GM18873 (cell line): ENCODE measurements at regions not wholly inside any gene's neighbourhood (a gene's known extent, or its start where the extent isn't known, plus 50 kb on each side); places are given as distances from the start of the nearest gene placed in this dataset.

Source experiments
- ATAC-seq: cut with Tn5 transposase; IDR thresholded peaks from one replicate; pipeline ENCODE4 v1.9.1; 2021; ENCODE audit warnings: mild to moderate bottlenecking, moderate library complexity, moderate number of reproducible peaks; ENCODE audit not compliant: unreplicated experiment, low FRiP score

DNA sequence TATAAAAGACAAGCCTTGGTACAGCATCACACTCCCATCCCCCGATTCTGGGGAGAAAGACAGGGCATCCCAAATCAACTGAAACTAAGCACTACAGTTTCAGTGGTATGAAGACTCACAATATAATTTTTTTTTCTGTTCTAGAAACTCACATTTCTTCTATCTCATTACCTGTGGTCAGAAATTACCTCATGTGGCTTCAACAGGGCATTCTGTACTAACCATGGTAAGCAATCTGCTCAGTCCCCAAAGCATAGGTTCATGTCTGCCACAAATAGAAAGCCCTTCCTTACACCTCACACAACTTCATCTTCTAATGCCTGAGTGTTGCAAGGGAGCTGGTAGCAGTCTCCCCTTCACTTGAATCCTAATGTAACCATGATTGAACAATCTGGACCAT lies 147.4 kb upstream of the POU2AF2 start:
- ATAC-seq: peak; percentile 46

DNA sequence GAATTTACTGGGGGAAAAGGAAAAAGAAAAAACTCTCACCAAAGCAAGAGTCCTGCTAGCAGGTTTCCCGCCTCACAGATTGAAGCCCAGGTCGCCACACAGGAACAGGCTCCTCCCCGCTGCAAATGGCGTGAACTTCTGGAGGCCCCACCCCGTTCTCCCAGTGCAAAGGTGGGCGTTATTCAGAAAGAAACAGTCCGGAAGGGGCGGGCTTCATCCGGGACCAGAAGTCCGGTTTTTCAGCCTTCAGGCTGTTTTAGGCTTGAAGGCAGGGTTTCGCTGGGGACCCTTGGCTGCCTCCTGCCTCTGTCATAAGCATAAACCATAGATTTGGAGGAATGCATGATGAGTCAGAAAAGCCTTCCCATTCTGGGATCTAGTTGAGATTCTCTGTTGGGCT lies 148.3 kb upstream of the POU2AF2 start:
- ATAC-seq: no peak

DNA sequence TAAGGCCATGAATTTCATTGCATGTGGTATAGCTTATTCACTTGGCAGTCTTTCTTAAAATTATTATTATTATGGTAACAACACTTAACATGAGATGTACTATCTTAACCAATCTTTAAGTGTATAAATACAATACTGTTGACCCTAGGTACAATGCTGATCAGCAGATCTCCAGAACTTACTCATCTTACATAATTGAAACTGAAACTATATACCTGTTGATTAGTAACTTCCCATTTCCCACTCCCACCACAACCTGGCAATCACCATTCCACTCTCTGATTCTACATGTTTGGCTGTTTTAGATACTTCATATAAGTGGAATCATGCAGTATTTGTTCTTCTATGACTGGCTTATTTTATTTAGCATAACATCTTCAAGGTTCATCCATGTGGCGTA lies 150.2 kb upstream of the POU2AF2 start:
- no peak for ATAC-seq

DNA sequence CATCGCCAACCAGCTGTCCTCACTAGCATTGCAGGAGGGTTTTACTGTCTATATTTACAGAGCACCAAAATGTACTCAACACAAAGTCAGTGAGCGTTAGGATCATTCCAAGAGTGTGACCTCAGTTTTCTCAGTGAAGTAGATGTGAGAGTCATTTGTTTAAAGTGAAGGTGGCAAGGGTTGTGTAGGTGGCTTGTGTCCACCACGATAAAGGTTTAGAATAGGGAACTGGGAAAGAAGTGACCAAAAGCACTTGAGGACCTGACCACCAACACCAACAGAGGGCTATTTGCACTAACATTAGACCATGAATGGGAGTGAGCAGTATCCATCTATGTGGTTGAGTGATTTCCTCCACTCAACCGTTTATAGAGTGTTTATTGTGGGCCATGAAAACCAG lies 152.5 kb upstream of the POU2AF2 start:
- ATAC-seq: no peak

DNA sequence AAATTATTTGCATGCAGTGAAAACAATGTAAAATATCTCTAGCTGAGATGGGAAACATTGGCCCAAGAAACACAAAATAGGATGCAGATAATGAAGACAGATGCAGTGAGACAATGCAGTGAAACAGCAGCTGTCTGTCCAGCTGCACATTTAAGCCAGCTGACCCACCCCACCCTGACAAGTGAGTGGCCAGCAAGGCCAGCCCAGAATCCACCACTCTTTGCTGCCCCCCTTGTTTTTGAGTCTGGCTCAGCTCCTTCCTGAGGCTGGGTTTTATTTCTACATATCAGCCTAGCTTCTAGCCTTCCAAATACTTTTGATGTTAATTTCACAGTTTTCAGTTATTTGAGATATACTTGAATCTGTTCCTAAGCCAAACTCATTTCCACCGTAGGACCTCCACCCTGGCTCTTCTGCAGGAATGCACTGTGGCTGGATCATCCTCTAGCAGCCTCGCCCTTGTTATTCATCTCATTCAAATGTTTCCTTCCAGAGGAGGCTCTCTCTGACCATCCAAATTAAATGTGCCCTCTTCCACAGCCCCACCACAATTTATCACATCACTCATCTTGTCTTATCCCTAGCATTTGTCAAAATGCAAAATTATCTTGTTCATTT lies 154.1 kb upstream of the POU2AF2 start:
- ATAC-seq: no peak

DNA sequence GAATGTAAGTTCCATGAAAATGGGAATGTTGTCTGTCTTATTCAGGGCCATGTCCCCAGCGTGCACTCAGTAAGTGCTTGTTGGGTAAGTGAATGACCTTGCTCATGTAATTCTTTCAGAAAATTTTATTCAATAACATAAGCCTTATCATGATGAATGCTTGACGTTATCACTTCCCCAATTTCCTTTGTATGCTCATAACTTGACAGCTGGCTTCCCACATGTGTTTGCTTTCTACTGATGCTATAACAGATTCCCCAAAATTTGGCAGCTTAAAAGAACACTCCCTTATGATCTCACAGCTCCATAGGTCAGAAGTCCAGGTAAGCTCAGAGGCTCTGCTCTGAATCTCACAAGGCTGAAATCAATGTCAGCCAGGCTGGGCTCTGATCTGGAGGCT lies 155.8 kb upstream of the POU2AF2 start:
- no peak for ATAC-seq

DNA sequence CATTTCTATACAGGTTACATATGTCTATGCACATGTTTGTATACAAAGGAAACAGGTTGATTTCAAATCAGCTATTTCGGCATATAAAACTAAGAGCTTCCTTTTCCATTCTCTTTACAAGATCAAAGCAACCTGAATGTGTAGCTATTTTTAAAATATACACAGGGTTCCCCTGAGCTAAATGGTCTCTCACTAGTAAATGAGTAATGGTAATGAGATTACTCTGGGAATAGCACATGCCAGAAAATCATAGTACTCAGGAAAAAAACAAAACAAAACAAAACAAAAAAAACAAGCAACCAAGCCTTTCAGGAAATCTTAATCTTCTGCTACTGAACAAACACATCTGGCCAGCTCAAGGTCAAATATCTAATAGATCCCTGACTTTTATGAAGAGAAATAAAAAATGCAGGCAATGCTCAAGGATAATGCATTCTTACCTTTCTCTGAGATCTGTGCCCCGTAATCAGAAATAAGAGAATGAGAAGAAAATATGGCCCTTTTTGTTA lies 156.6 kb upstream of the POU2AF2 start:
- ATAC-seq: no peak

DNA sequence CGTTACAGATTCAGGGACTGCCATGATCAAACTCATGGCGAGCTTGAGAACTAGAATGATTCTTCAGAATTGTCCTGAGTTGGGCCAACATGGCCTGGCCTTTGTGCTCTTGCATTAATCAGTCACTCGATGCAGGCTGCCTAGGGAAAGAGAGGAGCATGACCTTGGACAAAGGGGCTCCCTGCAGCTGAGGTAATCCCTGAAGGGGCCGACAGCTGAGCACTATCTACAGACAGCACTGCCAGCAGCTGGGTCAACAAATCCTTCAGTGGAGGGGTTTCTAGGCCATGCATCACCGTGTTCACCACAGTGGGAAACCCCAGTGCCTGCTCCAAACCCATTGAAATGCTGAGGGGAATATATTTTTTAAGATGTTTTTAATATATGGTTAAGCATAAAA lies 159.5 kb upstream of the POU2AF2 start:
- ATAC-seq: no peak

DNA sequence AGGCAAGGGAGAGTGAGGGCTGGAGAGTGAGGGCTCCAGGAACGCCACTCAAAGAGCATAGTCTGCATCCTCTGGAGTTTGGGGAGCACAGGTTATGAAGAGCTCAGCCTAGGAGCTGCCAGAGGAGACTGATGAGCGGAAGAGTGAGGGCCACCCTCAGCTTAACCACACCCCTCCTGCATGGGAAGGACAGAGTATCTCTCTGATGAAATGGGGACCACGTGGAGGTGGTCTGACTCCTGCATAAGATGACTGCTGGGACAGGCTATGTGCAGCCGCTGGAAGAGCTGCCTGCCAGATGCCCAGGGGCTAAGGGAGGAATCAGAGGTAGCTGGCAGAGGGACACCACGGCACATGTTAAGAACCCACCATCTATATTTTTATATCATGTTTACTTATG lies 162.9 kb upstream of the POU2AF2 start:
- no peak for ATAC-seq

DNA sequence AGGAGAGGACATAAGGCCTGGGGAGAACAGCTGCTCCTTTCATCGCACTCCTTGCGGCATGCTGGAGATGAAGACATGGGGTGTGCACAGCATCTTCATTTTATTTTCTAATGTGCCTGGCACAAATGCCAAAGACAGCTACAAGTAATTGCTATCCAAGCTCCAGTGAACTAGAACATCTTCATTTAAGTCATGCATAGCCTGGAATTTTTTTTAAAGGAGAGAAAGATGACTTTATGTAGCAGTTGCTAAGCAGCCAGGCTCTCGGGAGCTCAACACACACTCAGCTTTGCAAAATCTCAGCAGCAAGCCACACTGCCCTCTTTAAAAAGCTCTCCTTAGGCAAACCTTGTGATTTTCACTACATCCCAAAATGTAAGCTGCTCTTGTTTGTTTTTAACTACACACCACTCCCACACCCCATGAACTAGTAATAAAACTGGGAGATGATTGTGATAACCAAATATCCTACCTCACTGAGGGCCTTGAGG lies 164.5 kb upstream of the POU2AF2 start:
- no peak for ATAC-seq

DNA sequence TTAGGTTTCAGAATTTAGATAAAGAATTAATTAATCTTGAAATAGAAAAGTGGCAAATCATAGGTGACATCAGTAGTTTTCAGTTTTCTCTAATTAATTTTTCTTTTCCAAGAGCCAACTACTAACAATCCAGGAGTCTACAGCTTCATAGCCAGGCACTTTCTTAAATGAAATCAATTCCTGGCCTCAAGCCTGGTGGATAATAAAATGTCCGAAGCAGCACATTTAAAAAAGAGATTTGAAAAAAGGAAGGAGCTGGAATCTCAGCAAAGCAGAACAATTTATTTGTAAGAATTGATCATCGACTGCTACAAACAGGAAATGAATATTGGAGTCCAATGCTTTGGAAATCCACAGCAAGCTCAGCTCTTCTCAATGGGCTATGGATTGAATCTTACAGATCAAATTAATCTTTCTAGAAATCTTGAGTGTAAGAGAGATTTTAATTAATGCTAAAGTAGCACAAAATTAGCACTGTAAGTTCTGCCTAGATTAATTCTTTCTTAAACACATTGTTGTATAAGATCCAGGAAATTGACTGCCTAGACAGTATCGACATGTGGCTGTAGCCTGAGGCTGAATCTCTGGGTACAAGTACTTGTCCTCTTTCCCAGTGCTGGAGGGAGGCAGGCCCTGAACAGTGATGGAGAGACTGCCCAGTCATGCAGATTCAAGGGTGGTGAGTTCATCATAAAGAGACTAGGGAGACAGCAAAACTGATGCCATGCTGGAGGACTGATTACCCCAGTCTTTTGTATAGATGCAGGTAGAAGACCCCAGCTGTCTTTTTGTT lies 167.8 kb upstream of the POU2AF2 start:
- no peak for ATAC-seq

DNA sequence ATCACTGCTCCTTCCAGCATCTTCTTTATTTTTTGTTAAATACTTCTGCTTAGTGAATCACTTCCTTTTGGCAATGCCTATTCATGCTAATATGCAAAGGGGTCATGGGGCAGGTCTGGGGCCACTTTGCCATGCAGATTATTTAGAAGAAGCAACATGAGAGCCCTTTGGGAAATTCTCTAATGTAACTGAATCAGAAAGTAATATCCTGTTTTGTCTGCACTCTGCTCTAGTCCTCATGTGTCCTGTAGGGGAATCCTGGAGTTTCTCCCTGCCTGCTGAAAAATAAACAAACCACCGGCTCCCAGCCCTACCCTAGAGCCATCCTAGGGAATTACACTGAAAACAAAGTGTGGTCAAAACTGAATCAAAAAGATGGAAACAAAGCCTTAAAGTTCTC lies 176.5 kb upstream of the POU2AF2 start:
- no peak for ATAC-seq

DNA sequence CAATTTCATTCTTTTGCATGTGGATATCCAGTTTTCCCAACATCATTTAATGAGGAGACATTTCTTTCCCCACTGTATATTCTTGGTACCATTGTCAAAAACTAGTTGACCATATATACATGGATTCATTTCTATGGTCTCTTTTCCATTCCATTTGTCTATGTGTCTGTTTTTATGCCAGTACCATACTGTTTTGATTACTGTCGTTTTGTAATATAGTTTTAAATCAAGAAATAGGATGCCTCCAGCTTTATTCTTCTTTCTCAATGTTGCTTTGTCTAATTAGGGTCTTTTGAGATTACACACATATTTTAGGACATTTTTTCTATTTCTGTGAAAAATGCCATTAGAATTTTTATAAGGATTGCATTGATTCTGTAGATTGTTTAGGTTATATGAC lies 177.5 kb upstream of the POU2AF2 start:
- no peak for ATAC-seq

DNA sequence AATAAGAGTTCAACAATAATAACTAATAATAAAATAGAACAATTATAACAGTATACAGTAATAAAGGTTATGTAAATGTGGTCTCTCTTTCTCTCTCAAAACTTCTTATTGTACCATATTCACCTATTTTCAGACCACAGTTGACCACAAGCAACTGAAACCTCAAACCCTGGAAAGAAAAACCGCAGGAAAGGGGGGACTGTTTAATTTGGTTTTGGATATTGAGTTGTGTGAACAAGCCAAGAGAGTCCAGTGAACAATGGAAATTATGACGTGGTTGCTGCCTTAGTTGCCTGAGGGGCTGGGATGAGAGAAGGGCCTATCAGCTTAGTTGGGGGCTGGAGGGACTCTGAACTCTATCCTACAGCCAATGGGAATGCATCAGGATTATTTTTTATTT lies 178.7 kb upstream of the POU2AF2 start:
- no peak for ATAC-seq

DNA sequence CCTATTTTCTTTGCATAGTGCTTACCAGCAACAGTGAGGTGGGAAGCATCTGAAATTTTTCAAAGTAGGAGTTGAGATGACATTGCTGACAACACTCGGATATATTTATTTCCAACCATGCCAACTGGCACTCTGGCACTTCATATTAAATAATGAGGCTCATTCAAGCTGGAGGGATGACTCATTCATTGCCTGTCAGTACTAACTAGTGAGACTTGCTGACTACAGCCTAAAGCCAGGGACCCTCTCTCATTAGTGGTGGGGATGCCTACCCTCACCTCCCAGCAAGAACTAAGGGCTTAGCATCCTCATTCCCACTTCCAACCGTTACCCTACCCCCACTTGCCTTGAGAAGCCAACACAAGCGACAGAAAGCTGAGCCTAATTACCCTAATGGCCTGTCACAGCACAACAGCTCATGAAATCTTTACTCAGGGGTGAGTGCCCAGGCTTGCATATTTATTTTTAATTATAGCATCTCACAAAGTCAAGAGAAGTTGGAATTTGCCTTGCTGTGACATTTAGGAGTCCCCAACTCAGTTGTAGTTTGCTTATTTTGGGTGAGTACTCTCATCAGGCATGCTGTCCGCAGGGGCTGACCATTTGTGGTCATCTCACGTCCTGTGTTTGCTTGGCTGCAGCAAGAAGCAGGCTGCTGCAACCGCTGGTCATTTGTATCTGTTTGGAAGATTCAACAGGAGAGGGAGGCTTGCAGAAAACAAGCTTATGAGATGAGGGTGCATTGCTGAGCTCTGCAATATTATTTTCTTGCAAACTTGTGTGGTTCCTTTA lies 181.6 kb upstream of the POU2AF2 start:
- no peak for ATAC-seq

DNA sequence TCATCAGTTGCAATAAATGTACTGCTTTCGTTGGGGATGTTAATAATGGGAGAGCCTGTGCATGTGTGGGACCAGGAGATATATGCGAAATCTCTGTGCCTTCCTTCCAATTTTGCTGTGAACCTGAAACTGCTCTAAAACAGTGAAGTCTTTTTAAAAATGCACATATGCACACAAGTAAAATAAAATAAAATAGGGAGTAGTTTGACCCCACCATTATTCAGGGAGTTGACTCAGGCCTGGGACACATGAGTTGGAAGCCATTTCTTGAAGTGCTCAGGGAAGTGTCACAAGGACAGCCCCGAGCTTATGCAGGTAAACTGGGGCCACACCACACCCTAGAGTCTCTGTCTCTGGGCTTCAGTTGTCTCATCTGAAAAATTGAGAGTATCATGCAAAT lies 183.1 kb upstream of the POU2AF2 start:
- no peak for ATAC-seq

DNA sequence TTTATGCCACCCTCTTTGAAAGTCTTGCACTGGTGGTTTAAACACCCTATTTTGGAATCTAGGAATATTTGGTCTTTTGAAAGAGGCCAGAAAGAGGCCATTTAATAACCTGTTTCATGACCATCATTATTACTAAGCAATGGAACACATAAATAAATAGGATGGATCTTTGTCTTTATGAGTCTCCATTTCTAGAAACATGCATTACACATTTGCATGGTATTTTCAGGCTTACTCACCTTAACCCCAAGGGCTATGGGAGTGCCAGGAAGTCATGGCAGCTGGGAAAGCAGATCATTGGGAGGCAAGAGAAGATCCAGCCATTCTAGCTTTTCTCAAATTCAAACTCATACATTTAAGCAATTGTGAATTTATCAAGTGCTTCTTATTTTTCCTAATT lies 185.8 kb upstream of the POU2AF2 start:
- ATAC-seq: no peak

DNA sequence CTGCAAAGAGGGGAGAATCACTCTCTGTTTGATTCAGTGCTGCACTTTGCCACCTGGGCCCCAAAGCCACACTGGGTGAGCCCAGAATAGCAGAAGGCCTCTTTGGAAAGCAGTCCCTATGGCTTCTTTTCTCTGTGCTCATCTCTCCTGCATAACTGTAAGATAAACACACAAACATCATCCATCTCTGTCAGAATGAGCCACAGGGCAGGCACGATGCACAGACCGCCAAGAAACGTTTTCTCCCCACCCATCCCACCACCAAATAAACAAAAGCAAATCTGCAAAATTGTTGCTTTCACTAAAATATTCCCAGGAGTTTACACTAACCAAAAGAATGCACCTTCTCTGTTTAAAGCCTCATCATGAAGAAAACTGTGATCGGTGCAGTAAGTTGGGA lies 196.4 kb upstream of the POU2AF2 start:
- no peak for ATAC-seq

DNA sequence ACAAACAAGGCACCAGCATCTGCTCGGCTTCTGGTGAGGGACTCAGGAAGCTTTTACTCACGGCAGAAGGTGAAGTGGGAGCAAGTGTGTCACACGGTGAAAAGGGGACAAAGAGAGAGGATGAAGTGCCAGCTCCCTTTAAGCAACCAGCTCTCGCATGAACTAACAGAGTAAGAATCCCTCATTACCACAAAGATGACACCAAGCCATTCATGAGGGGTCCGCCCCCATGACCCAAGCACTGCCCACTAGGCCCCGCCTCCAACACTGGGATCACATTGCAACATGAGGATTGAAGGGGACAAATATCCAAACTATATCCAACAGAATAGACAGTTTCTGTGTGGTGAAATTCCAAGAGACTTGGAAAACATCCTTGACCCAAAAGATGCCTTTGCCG lies 198.2 kb upstream of the POU2AF2 start:
- ATAC-seq: no peak

DNA sequence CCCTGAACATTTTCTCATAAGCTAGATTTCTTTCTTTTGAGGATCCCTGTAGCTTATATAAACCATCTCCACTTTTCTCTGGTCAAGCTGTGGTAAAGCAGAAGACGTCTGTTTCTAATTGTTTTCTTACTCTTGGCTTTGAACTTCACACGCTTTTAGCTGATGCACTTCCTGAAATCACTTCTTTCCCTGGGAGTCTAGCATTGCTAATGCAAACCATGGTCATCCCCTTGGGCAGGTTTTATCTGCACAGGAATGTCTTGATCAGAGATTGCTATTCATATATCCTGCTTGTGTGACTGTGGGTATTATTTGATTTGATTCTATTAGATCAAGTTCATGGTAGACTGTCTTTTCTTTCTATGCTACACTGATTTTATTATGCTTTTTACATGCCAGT lies 199.2 kb upstream of the POU2AF2 start:
- no peak for ATAC-seq

DNA sequence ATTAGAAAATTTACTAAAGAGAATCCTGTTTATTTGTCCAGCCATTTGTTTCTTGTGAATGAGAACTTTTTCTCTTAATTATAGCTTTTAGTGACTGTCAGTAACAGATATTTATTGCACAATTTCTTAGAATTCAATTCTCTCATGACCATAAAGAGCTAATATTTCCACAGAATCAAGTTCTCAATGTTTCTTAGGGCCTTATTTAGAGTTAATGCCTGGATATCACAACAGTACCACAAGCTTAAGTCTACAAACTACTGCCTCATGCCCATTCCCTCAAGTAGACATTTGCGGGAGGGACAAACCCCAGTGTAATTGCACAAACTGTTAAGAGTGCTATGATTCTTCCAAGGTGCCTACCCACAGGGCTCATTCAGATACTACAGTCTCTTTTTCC lies 199.7 kb upstream of the POU2AF2 start:
- no peak for ATAC-seq
